B cell (primary cell): ENCODE measurements at regions not wholly inside any gene's neighbourhood (a gene's known extent, or its start where the extent isn't known, plus 50 kb on each side); places are given as distances from the start of the nearest gene placed in this dataset.

Experiments
- ATAC-seq: fragments of 200-7000 bp; cut with Tn5 transposase; one replicate; pipeline ENCODE4 v1.10.0; 2021; ENCODE audit warnings: low read depth, mild to moderate bottlenecking, moderate number of reproducible peaks, moderate library complexity
- CTCF ChIA-PET: fragments of 350-600 bp; sonication (Branson Sonifier 250); formaldehyde crosslinking; loops from one replicate; lab custom pipeline; 2021; ENCODE audit warnings: antibody characterized with exemption, inconsistent platforms; lab: Charles Lee
- POLR2A ChIA-PET: fragments of 350-600 bp; sonication (Branson Sonifier 250); formaldehyde crosslinking; loops from one replicate; lab custom pipeline; 2021; ENCODE audit warnings: antibody characterized with exemption; lab: Charles Lee
- DNase-seq: peaks from one replicate; pipeline ENCODE4 v3.0.0; 2013
- H2AFZ ChIP-seq: 2 replicates; pipeline ENCODE4 v1.6.1; 2012; ENCODE audit warnings: mild to moderate bottlenecking, low read depth, low read length; ENCODE audit not compliant: insufficient read depth, poor library complexity, severe bottlenecking
- H3K27ac ChIP-seq, 2 donors: 1 replicate in 1 of 2; 2 replicates in 1 of 2; pipeline ENCODE4 v1.5.1; 2012 to 2013; ENCODE audit warnings: low read length in 2 of 2, mild to moderate bottlenecking in 2 of 2, moderate library complexity in 1 of 2
- H3K27me3 ChIP-seq, 4 experiments: fragments of 200-600 bp in 1 of 4; sonication (generic) in 1 of 4; replicated peaks in 1 of 4; 1 replicate in 2 of 4; 2 replicates in 2 of 4; pipeline versions ENCODE4 v1.6.1 to v1.7.0; 2013 to 2016; ENCODE audit warnings: low read length in 3 of 4, mild to moderate bottlenecking in 2 of 4, mixed read lengths in 1 of 4, moderate library complexity in 1 of 4; ENCODE audit not compliant: insufficient read depth in 4 of 4, control insufficient read depth in 3 of 4; ENCODE audit errors: control extremely low read depth in 1 of 4
- H3K36me3 ChIP-seq, 2 experiments: replicated peaks in 1 of 2; 1 replicate in 1 of 2; 2 replicates in 1 of 2; pipeline versions ENCODE4 v1.6.1 to v1.7.1; 2013; ENCODE audit warnings: low read length in 1 of 2; ENCODE audit not compliant: insufficient read depth in 2 of 2, control insufficient read depth in 1 of 2; ENCODE audit errors: control extremely low read depth in 1 of 2, extremely low read depth in 1 of 2
- H3K4me1 ChIP-seq, 2 donors: fragments of 200-600 bp in 1 of 2; sonication (generic) in 1 of 2; 1 replicate in 1 of 2; 2 replicates in 1 of 2; pipeline versions ENCODE4 v1.5.1 to v1.6.1; 2013 to 2017; ENCODE audit warnings: low read length in 2 of 2; ENCODE audit not compliant: control insufficient read depth in 2 of 2, insufficient read depth in 2 of 2
- H3K4me2 ChIP-seq: replicated peaks from 2 replicates; pipeline ENCODE3; 2012; ENCODE audit warnings: mild to moderate bottlenecking, low read depth, low read length; ENCODE audit not compliant: poor library complexity, severe bottlenecking
- H3K4me3 ChIP-seq, 5 experiments: fragments of 200-600 bp in 1 of 5; sonication (generic) in 1 of 5; 1 replicate in 3 of 5; 2 replicates in 2 of 5; pipeline versions ENCODE4 v1.5.1 to v1.7.0; 2011 to 2016; ENCODE audit warnings: low read length in 4 of 5, mild to moderate bottlenecking in 4 of 5, low read depth in 2 of 5, control low read depth in 1 of 5, moderate library complexity in 1 of 5; ENCODE audit not compliant: insufficient read depth in 1 of 5; ENCODE audit errors: control extremely low read depth in 1 of 5, extremely low read depth in 1 of 5
- H3K79me2 ChIP-seq: fragments of 200-600 bp; sonication (generic); one replicate; pipeline ENCODE4 v1.6.0; 2016; ENCODE audit warnings: low read length; ENCODE audit not compliant: control insufficient read depth, insufficient read depth
- H3K9ac ChIP-seq: fragments of 200-600 bp; sonication (generic); 2 replicates; pipeline ENCODE4 v1.6.1; 2017; ENCODE audit warnings: mild to moderate bottlenecking, low read length, moderate library complexity
- H3K9me3 ChIP-seq, 3 donors: one replicate each; pipeline versions ENCODE4 v1.6.1 to v1.7.1; 2013; ENCODE audit warnings: low read length in 2 of 3; ENCODE audit not compliant: control insufficient read depth in 2 of 3, insufficient read depth in 1 of 3; ENCODE audit errors: control extremely low read depth in 1 of 3
- H4K20me1 ChIP-seq: 2 replicates; pipeline ENCODE4 v1.6.0; 2012; ENCODE audit warnings: mild to moderate bottlenecking, low read length; ENCODE audit not compliant: insufficient read depth, control insufficient read depth, poor library complexity, severe bottlenecking
- H3K27ac Mint-ChIP-seq: one replicate; pipeline ENCODE4 v1.8.0; 2021; ENCODE audit warnings: mixed read lengths
- H3K27me3 Mint-ChIP-seq: one replicate; pipeline ENCODE4 v1.8.0; 2021; ENCODE audit warnings: mixed read lengths
- H3K4me1 Mint-ChIP-seq: one replicate; pipeline ENCODE4 v1.8.0; 2021; ENCODE audit warnings: mixed read lengths
- H3K4me3 Mint-ChIP-seq: one replicate; pipeline ENCODE4 v1.8.0; 2021; ENCODE audit warnings: mixed read lengths
- H3K9me3 Mint-ChIP-seq: one replicate; pipeline ENCODE4 v1.8.0; 2022; ENCODE audit warnings: mixed read lengths; ENCODE audit not compliant: insufficient read depth
- CTCF ChIP-seq: fragments of 200-600 bp; IDR thresholded peaks from one replicate; pipeline ENCODE4 v1.8.0; 2022; ENCODE audit warnings: antibody characterized with exemption, mild to moderate bottlenecking
- EZH2 ChIP-seq: IDR thresholded peaks from 2 replicates; pipeline ENCODE4 v1.6.1; 2012; ENCODE audit warnings: borderline replicate concordance, low read depth, mild to moderate bottlenecking, moderate library complexity, low read length; ENCODE audit not compliant: insufficient read depth, poor library complexity, severe bottlenecking
- WGBS: methylation state at CpG from one replicate; pipeline ENCODE4 v1.1.5; 2013; ENCODE audit warnings: missing lambda C conversion rate; ENCODE audit not compliant: insufficient coverage; 5-methylcytosine and 5-hydroxymethylcytosine counted together
- intact Hi-C: fragments of 100-400 bp; cut with micrococcal nuclease; formaldehyde crosslinking; loops from one replicate; pipeline ENCODE4 v1.10.0; 2022

GRCh38 chr4:56267558-56267957 lies 119.7 kb downstream of the AASDH start:
- ChIA-PET CTCF (no interaction called here), POLR2A (no interaction called here)
- Histone ChIP-seq H3K27me3 (no peaks in the 10 kb centered on the region), H3K4me2 (no peak overlapping the region), H3K27ac (no peak overlapping the region), H3K79me2 (no peaks in the 10 kb centered on the region), H2AFZ (no peak overlapping the region), H3K4me3 (no peak overlapping the region), H3K4me1 (no peaks in the 10 kb centered on the region), H3K9ac (no peak overlapping the region), H4K20me1 (no peaks in the 10 kb centered on the region), H3K36me3 (no peaks in the 10 kb centered on the region), H3K9me3 (peaks cover 0 to 2% (median 0%) of the 10 kb centered on the region in 3 donors)
- Mint-ChIP-seq H3K27me3 (no peaks in the 10 kb centered on the region), H3K9me3 (peaks cover 10% of the 10 kb centered on the region), H3K4me3 (no peak overlapping the region), H3K27ac (no peak overlapping the region), H3K4me1 (no peaks in the 10 kb centered on the region)
- TF ChIP-seq EZH2, result no peak
- TF ChIP-seq CTCF, result no peak
- WGBS, result 100% methylated on average over 4 of the region's 4 CpGs
- DNase-seq (no peak), ATAC-seq (no peak)
- intact Hi-C loops, result no loop called here

- Histone ChIP-seq H3K4me3 (no peak overlapping the region), H2AFZ (no peak overlapping the region), H3K9ac (no peak overlapping the region), H3K9me3 (no peaks in the 10 kb centered on the region), H3K27me3 (no peaks in the 10 kb centered on the region), H3K27ac (no peak overlapping the region), H3K4me2 (no peak overlapping the region), H4K20me1 (no peaks in the 10 kb centered on the region), H3K36me3 (no peaks in the 10 kb centered on the region), H3K79me2 (no peaks in the 10 kb centered on the region), H3K4me1 (no peaks in the 10 kb centered on the region)
- POLR2A ChIA-PET, result no interaction called here
- Mint-ChIP-seq H3K27me3 (no peaks in the 10 kb centered on the region), H3K9me3 (peaks cover 10% of the 10 kb centered on the region), H3K27ac (no peak overlapping the region), H3K4me1 (peaks cover 4% of the 10 kb centered on the region), H3K4me3 (no peak overlapping the region)
- DNase-seq (no peak), ATAC-seq (no peak)
- intact Hi-C loops, result no loop called here
- 75% methylated on average over 2 of the region's 4 CpGs for WGBS
- no peak for TF ChIP-seq EZH2
- CTCF ChIA-PET, result no interaction called here
Measured at GRCh38 chr4:56264873-56265272, 122.4 kb downstream of the AASDH start.
